ENCODE measurements at regions not wholly inside any gene's neighbourhood (a gene's known extent, or its start where the extent isn't known, plus 50 kb on each side); places are given as distances from the start of the nearest gene placed in this dataset.

GRCh38 chr10:110376021-110376766 is 71.5 kb upstream of the SMNDC1 start (continued):
- no peak for TF ChIP-seq CAMTA2 (CRISPR knock-in tag; conservative IDR thresholded peaks at IDR 0.05)
- peak; percentile 35; the same call in 1 of the 2 replicates for TF ChIP-seq ETV5 (CRISPR knock-in tag; IDR thresholded peaks at IDR 0.05; ENCODE audit: low read depth)
- TF ChIP-seq SMARCB1 (IDR thresholded peaks at IDR 0.05; ENCODE audit: insufficient read length, low read depth): no peak
- TF ChIP-seq ZNF318 (IDR thresholded peaks at IDR 0.05; ENCODE audit: borderline replicate concordance in 1 of 2, low read depth in 1 of 2): no peak
- no peak for TF ChIP-seq KLF6 (CRISPR knock-in tag; IDR thresholded peaks at IDR 0.05; ENCODE audit: borderline replicate concordance)
- 0 out of 4 replicates have a peak, but pooled peaks of 1 of the 2 experiments have one; percentile 31 for TF ChIP-seq MAZ (CRISPR knock-in tag; conservative IDR thresholded peaks at IDR 0.05 in 1 of 2, IDR thresholded peaks at IDR 0.05 in 1 of 2)
- no peak for TF ChIP-seq GATA2 (CRISPR knock-in tag; IDR thresholded peaks at IDR 0.05)
- no peak for TF ChIP-seq ZNF830 (CRISPR knock-in tag; IDR thresholded peaks at IDR 0.05)
- TF ChIP-seq CBX1 (IDR thresholded peaks at IDR 0.05; ENCODE audit: low read depth): no peak
- no peak for TF ChIP-seq KDM4B (IDR thresholded peaks at IDR 0.05; ENCODE audit: borderline replicate concordance in 2 of 2, low read depth in 1 of 2)
- TF ChIP-seq RAD21 (CRISPR knock-in tag; conservative IDR thresholded peaks at IDR 0.05 in 1 of 2, IDR thresholded peaks at IDR 0.05 in 1 of 2): peak in 1 of 2 experiments; percentile 24; a peak in 2 of 4 replicates
- no peak for TF ChIP-seq RFX5 (IDR thresholded peaks at IDR 0.05; ENCODE audit: low read depth, low read length)
- TF ChIP-seq NR2C1 (IDR thresholded peaks at IDR 0.05): no peak
- no peak for TF ChIP-seq NR2C1 (tag; IDR thresholded peaks at IDR 0.05)
- TF ChIP-seq VEZF1 (CRISPR knock-in tag; IDR thresholded peaks at IDR 0.05): peak; percentile 39; the same call in 1 of the 2 replicates
- no peak for TF ChIP-seq U2AF2 (optimal IDR thresholded peaks at IDR 0.05; ENCODE audit: low read depth, low read length)
- TF ChIP-seq NR4A1 (CRISPR knock-in tag; IDR thresholded peaks at IDR 0.05): no peak
- no peak for TF ChIP-seq NR4A1 (tag; IDR thresholded peaks at IDR 0.05)

Data from K562 (cell line).